ENCODE measurements at regions not wholly inside any gene's neighbourhood (a gene's known extent, or its start where the extent isn't known, plus 50 kb on each side); places are given as distances from the start of the nearest gene placed in this dataset.
"Not testable (repeated sequence)": the region's sequence is repeated elsewhere in the genome, so short reads cannot be mapped to it uniquely, and the experiment has no call there.

DNA sequence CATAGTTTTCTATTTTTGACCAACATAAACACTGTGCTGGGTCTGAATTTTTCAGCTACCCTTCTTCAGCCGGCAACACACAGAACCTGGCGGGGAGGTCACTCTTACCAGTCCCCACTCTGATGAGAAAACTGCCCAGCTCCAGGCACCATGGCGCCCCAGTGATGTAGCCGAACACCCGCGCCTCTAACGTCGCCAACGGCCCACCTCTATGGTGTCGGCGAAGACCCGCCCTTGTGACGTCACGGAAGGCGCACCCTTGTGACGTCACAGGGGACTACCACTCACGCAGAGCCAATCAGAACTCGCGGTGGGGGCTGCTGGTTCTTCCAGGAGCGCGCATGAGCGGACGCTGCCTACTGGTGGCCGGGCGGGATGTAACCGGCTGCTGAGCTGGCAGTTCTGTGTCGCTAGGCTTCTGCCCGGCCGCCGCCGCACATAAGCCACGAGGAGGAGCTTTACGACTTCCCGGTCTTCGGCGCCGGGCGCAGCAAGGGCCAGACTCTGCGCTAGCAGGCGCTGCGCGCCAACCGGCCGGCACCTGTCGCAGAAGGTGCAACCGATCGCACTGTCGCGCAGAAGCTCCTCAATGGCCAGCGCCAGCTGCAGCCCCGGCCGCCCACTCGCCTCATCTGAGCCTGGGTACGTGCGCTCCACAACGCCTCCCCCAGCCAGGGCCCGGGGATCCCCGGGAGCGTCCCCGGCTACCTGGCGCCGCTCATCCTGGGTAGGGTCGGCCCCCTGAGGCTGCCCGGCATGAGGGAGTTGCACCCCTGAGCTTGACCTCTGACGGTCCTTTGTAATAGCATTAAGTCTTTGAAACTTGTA is 92.2 kb upstream of the OR4F16 start:
- POLR2A ChIA-PET; H3K36me3 ChIP-seq (ENCODE audit: control insufficient read depth in 2 of 2, extremely low read depth in 1 of 2, insufficient read depth in 2 of 2, low read length in 2 of 2); H3K79me2 ChIP-seq (ENCODE audit: control insufficient read depth, insufficient read depth, low read length); intact Hi-C loops (cut with micrococcal nuclease); H4K20me1 ChIP-seq (replicated peaks; ENCODE audit: control insufficient read depth, extremely low read depth, insufficient read depth, low read length); dilution Hi-C loops (cut with MboI; ENCODE audit: extremely low pct_ligation_motif_present, low sequenced_read_pairs); H3K9me3 ChIP-seq (replicated peaks; ENCODE audit: control insufficient read depth, insufficient read depth, low read length); H3K27me3 ChIP-seq (ENCODE audit: control insufficient read depth in 2 of 2, insufficient read depth in 2 of 2, low read length in 2 of 2); H3K9me1 ChIP-seq (replicated peaks; ENCODE audit: control insufficient read depth, extremely low read depth, insufficient read depth, low read length); H3K4me1 ChIP-seq (ENCODE audit: control insufficient read depth, extremely low read depth, insufficient read depth, low read length): not testable (repeated sequence)
- Histone ChIP-seq H3K27ac (ENCODE audit: insufficient read depth, low read depth, low read length) (peak overlapping the region; percentile 47), H2AFZ (ENCODE audit: low read depth, low read length) (peak overlapping the region; percentile 76), H3K4me3 (replicated peaks in 1 of 3; ENCODE audit: insufficient read depth in 1 of 3, low read depth in 1 of 3, low read length in 3 of 3) (peak overlapping the region; percentile 49 to 68 (median 61)), H3K4me2 (ENCODE audit: insufficient read depth, low read length) (peak overlapping the region; percentile 51), H3K9ac (replicated peaks; ENCODE audit: extremely low read depth, insufficient read depth, low read length) (peak overlapping the region; percentile 61)
- BruUV-seq (replicated peaks): TSS peak; percentile 43
- CTCF ChIA-PET: interaction anchor here (1.2 kb wide), 1 partner anchor 71 kb away, joined by 3 read pairs; no protein-coding TSS in a partner anchor
- FAIRE-seq: peak; percentile 89
- TF ChIP-seq POLR2A (IDR thresholded peaks at IDR 0.05; ENCODE audit: low read depth, low read length) (peak; percentile 73), POLR2AphosphoS5 (IDR thresholded peaks at IDR 0.05; ENCODE audit: insufficient read depth, low read depth, low read length) (peak; percentile 63), JUN (IDR thresholded peaks at IDR 0.05; ENCODE audit: borderline replicate concordance, insufficient read depth, insufficient read length, low read depth) (peak; percentile 15)
- TF ChIP-seq, protein P1, sequence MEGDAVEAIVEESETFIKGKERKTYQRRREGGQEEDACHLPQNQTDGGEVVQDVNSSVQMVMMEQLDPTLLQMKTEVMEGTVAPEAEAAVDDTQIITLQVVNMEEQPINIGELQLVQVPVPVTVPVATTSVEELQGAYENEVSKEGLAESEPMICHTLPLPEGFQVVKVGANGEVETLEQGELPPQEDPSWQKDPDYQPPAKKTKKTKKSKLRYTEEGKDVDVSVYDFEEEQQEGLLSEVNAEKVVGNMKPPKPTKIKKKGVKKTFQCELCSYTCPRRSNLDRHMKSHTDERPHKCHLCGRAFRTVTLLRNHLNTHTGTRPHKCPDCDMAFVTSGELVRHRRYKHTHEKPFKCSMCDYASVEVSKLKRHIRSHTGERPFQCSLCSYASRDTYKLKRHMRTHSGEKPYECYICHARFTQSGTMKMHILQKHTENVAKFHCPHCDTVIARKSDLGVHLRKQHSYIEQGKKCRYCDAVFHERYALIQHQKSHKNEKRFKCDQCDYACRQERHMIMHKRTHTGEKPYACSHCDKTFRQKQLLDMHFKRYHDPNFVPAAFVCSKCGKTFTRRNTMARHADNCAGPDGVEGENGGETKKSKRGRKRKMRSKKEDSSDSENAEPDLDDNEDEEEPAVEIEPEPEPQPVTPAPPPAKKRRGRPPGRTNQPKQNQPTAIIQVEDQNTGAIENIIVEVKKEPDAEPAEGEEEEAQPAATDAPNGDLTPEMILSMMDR (IDR thresholded peaks at IDR 0.05; ENCODE audit: extremely low read depth in 1 of 2, insufficient read depth in 1 of 2, low read depth in 1 of 2, low read length in 2 of 2): peak in 1 of 2 donors; percentile 35
- DNase-seq (ENCODE audit: low read depth, low spot score): peak; percentile 98

DNA sequence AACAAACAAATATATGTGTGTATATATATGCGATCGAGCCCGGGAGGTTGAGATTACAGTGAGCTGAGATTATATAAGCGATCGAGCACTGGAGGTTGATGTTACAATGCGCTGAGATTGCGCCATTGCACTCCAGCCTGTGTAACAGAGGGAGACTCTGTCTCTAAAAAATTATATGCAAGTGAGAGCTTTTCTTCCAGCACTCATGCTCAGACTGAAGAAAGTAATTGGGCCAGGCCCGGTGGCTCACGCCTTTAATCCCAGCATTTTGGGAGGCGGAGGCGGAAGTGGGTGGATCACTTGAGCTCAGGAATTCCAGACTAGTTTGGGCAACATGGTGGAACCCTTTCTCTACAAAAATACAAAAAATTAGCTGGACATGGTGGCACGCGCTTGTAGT is 93.2 kb upstream of the OR4F16 start:
- H3K27ac ChIP-seq (ENCODE audit: insufficient read depth, low read depth, low read length); H3K9me1 ChIP-seq (replicated peaks; ENCODE audit: control insufficient read depth, extremely low read depth, insufficient read depth, low read length); H3K4me3 ChIP-seq (replicated peaks in 1 of 3; ENCODE audit: insufficient read depth in 1 of 3, low read depth in 1 of 3, low read length in 3 of 3); FAIRE-seq; H3K9me3 ChIP-seq (replicated peaks; ENCODE audit: control insufficient read depth, insufficient read depth, low read length); H4K20me1 ChIP-seq (replicated peaks; ENCODE audit: control insufficient read depth, extremely low read depth, insufficient read depth, low read length); DNase-seq (ENCODE audit: low read depth, low spot score); H2AFZ ChIP-seq (ENCODE audit: low read depth, low read length); intact Hi-C loops (cut with micrococcal nuclease); POLR2A ChIA-PET; H3K27me3 ChIP-seq (ENCODE audit: control insufficient read depth in 2 of 2, insufficient read depth in 2 of 2, low read length in 2 of 2); CTCF ChIA-PET; H3K9ac ChIP-seq (replicated peaks; ENCODE audit: extremely low read depth, insufficient read depth, low read length); H3K79me2 ChIP-seq (ENCODE audit: control insufficient read depth, insufficient read depth, low read length); H3K36me3 ChIP-seq (ENCODE audit: control insufficient read depth in 2 of 2, extremely low read depth in 1 of 2, insufficient read depth in 2 of 2, low read length in 2 of 2); BruUV-seq (replicated peaks); dilution Hi-C loops (cut with MboI; ENCODE audit: extremely low pct_ligation_motif_present, low sequenced_read_pairs); H3K4me2 ChIP-seq (ENCODE audit: insufficient read depth, low read length); H3K4me1 ChIP-seq (ENCODE audit: control insufficient read depth, extremely low read depth, insufficient read depth, low read length): not testable (repeated sequence)
